NOMO-1 treated with DMSO at 0.1 percent for 48 hours (cell line): ENCODE measurements at regions not wholly inside any gene's neighbourhood (a gene's known extent, or its start where the extent isn't known, plus 50 kb on each side); places are given as distances from the start of the nearest gene placed in this dataset.

Source experiments
- DNase-seq: peaks from one replicate; lab custom pipeline; 2025; ENCODE audit not compliant: unreplicated experiment; lab: John Stamatoyannopoulos, UW

GRCh38 chr12:70151993-70152392 is 91.2 kb upstream of the CNOT2 start:
- DNase-seq: no peak

GRCh38 chr12:70154087-70154638 is 89.1 kb upstream of the CNOT2 start:
- DNase-seq: no peak

- no peak for DNase-seq
These were observed 88.2 kb upstream of the CNOT2 start for GRCh38 chr12:70154960-70155589.

- no peak for DNase-seq
These were observed 86.1 kb upstream of the CNOT2 start for GRCh38 chr12:70157099-70157498.

- DNase-seq: peak; percentile 5
These were observed 77.8 kb upstream of the CNOT2 start for GRCh38 chr12:70165450-70165849.

GRCh38 chr12:70176290-70176689 is 66.9 kb upstream of the CNOT2 start:
- DNase-seq: no peak

GRCh38 chr12:70177631-70178030 is 65.6 kb upstream of the CNOT2 start:
- no peak for DNase-seq

GRCh38 chr12:70178038-70178437 is 65.2 kb upstream of the CNOT2 start:
- DNase-seq: no peak

GRCh38 chr12:70180130-70180529 is 63.1 kb upstream of the CNOT2 start:
- no peak for DNase-seq

- DNase-seq: no peak
These were observed 57.9 kb upstream of the CNOT2 start for GRCh38 chr12:70185301-70185700.

GRCh38 chr12:70186436-70186835 is 56.8 kb upstream of the CNOT2 start:
- no peak for DNase-seq

- DNase-seq: no peak
These were observed 52.8 kb upstream of the CNOT2 start for GRCh38 chr12:70190262-70191010.
